NB4 (cell line): ENCODE measurements at regions not wholly inside any gene's neighbourhood (a gene's known extent, or its start where the extent isn't known, plus 50 kb on each side); places are given as distances from the start of the nearest gene placed in this dataset.

ENCODE experiments used
- DNase-seq: peaks from one replicate; pipeline ENCODE4 v3.0.0; 2010; ENCODE audit warnings: low read depth
- H3K4me3 ChIP-seq: one replicate; pipeline ENCODE4 v1.5.1; 2011; ENCODE audit warnings: mild to moderate bottlenecking, low read depth, low read length, moderate library complexity
- MYC ChIP-seq: IDR thresholded peaks from 2 replicates; pipeline ENCODE4 v1.6.1; 2011; ENCODE audit warnings: low read depth, low read length
- POLR2A ChIP-seq: IDR thresholded peaks from 2 replicates; pipeline ENCODE4 v1.6.1; 2011; ENCODE audit warnings: mild to moderate bottlenecking; ENCODE audit not compliant: insufficient read length; ENCODE audit errors: extremely low read depth
- TF ChIP-seq, protein P1 (sequence below): IDR thresholded peaks from 2 replicates; pipeline ENCODE4 v1.6.1; 2011; ENCODE audit warnings: low read depth, low read length
- TF ChIP-seq, protein P2 (sequence below): IDR thresholded peaks from one replicate; pipeline ENCODE4 v1.5.1; 2012; ENCODE audit warnings: low read depth, low read length

DNA sequence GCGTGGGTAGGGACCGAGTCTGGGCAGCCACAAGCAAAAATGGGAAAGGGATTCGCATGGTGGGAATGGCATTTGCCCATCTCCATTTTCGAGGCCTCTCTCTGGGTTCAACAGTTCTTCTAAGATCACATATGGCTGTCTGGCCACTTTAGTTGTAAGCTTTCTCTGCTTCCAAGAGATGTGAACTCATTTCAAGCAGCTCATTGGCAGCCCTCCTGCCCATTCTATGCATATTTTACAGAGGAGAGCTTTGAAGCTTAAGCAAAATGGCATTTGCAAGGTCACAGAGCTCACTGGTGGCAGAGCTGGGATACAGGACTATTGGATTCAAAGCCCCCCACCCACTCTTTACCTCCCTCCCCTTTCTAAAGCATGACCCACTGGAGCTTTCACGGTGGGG lies 93.7 kb downstream of the HHIPL2 start:
- H3K4me3 ChIP-seq: no peak overlapping the region
- DNase-seq: no peak
- TF ChIP-seq, protein P1, sequence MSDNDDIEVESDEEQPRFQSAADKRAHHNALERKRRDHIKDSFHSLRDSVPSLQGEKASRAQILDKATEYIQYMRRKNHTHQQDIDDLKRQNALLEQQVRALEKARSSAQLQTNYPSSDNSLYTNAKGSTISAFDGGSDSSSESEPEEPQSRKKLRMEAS: no peak
- TF ChIP-seq MYC: no peak
- TF ChIP-seq, protein P2, sequence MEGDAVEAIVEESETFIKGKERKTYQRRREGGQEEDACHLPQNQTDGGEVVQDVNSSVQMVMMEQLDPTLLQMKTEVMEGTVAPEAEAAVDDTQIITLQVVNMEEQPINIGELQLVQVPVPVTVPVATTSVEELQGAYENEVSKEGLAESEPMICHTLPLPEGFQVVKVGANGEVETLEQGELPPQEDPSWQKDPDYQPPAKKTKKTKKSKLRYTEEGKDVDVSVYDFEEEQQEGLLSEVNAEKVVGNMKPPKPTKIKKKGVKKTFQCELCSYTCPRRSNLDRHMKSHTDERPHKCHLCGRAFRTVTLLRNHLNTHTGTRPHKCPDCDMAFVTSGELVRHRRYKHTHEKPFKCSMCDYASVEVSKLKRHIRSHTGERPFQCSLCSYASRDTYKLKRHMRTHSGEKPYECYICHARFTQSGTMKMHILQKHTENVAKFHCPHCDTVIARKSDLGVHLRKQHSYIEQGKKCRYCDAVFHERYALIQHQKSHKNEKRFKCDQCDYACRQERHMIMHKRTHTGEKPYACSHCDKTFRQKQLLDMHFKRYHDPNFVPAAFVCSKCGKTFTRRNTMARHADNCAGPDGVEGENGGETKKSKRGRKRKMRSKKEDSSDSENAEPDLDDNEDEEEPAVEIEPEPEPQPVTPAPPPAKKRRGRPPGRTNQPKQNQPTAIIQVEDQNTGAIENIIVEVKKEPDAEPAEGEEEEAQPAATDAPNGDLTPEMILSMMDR: no peak
- TF ChIP-seq POLR2A: no peak

DNA sequence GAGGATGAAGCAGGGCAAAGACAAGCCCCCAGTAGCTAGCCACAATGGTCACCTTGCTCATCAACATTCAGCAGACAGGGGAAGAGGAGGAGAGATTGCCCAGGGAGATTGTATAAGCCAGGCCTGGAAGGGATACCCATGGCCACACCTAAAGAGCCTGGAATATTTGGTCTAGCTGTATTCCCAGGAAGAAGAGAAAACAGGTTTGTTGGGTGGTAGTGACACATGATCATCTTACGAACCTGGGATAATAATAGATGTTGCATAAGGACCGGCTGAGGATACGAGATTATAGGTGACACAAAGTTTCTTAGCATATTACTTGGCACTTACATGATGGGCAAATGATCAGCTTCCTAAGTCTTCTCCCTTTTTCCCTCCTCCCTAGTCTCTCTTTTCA lies 95.9 kb downstream of the HHIPL2 start:
- TF ChIP-seq, protein P2: no peak
- TF ChIP-seq, protein P1: no peak
- no peak for TF ChIP-seq POLR2A
- TF ChIP-seq MYC: no peak
- DNase-seq: no peak
- no peak overlapping the region for H3K4me3 ChIP-seq

DNA sequence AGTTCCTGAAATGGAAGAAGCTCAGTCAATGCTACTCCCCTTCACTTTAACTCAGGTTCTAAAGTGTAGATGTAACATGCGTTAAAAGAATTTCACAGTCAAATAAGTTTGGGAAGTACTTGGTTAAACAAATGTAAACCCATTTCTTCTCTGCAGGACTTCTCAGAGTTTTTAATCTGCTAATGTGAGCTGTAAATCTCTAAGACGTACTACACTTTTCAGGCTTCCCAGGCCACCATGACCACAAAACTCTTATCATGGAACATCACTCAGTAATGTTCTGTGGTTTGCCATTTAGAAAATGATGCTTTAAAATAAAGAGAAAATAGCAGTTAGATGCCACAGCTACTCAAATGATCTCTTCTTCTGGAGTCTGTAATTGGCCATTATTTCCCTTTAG lies 104.3 kb downstream of the HHIPL2 start:
- DNase-seq: no peak
- H3K4me3 ChIP-seq: no peak overlapping the region
- TF ChIP-seq POLR2A (no peak), MYC (no peak)
- TF ChIP-seq, protein P2: no peak
- TF ChIP-seq, protein P1: no peak

DNA sequence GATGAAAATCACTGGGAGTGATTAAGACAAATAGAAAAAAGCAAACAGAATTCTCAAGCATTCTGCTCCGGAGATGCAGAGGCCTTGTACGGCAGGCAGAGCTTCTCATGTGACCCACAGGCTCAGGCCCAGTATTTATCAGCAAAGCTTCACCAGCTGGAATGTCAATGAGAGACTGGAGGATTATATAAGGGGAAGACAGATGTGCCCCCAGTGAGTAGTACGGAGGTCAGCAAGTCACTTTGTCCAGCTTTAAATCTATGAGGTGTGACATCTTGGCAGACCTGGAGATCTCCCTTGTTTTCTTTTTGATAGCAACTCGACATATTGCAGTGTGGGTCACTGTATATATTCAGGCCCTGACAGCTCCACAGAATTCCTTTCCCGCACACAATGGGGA lies 106.8 kb downstream of the HHIPL2 start:
- no peak overlapping the region for H3K4me3 ChIP-seq
- DNase-seq: no peak

DNA sequence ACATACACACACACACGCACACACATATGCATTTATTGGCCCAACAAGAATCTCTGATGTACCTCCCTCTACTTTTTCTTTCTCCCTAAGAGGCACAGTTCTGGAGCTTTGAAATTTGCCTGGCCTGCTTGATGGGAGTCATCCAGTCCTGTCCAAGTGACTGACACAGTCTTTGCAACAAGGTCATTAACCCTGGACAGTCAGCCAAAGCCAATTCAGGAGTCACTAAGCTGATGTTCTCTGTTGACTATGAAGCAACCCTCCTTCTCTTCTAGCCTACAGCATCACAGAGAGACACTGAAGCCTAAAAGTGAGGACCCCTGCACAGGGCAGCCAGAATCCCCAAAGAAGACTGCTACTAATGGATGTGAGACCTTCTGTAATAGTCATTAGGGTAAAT lies 123.1 kb downstream of the HHIPL2 start:
- TF ChIP-seq, protein P2: no peak
- TF ChIP-seq POLR2A (no peak), MYC (no peak)
- TF ChIP-seq, protein P1: no peak
- H3K4me3 ChIP-seq: no peak overlapping the region
- DNase-seq: no peak

More for the DNA sequence above, 106.8 kb downstream of the HHIPL2 start:
- TF ChIP-seq MYC (no peak), POLR2A (no peak)
- TF ChIP-seq, protein P1: no peak
- TF ChIP-seq, protein P2: no peak

DNA sequence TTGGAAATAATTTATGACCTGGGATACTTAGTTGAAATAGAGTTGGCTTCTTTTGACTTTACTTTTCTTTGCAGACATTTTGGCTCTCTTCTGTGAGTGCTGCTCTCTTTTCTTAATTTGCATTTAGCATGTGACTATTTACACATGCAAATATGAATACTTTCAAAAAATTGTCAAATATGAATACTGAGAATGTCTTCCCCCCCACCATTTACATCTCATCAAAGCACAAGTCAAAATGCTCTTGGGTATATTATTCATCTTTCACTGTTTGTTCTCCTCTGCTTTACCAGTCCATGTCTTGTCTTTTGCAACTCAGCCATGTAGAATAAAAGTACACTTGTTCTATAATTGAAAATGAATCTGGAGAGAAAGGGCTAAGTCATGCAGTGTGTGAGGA lies 126.5 kb downstream of the HHIPL2 start:
- TF ChIP-seq, protein P1: no peak
- no peak for TF ChIP-seq POLR2A
- no peak for TF ChIP-seq MYC
- TF ChIP-seq, protein P2: no peak
- no peak overlapping the region for H3K4me3 ChIP-seq
- no peak for DNase-seq
